Astrocyte of the spinal cord (primary cell): ENCODE measurements at regions not wholly inside any gene's neighbourhood (a gene's known extent, or its start where the extent isn't known, plus 50 kb on each side); places are given as distances from the start of the nearest gene placed in this dataset.

ENCODE experiments used
- DNase-seq: peaks from one replicate; pipeline ENCODE4 v3.0.0; 2011; ENCODE audit warnings: low read depth, low spot score
- H3K4me3 ChIP-seq: 2 replicates; pipeline ENCODE4 v1.5.1; 2011; ENCODE audit warnings: low read depth, mild to moderate bottlenecking, low read length, moderate library complexity
- CTCF ChIP-seq: IDR thresholded peaks from 2 replicates; pipeline ENCODE4 v1.5.1; 2012; ENCODE audit warnings: low read depth, mild to moderate bottlenecking, low read length, inconsistent platforms
- in situ Hi-C: cut with HindIII; loops from 2 replicates; pipeline ENCODE4 v1.10.0; 2017; ENCODE audit warnings: low sequenced_read_pairs

GRCh38 chr9:30507166-30507565, 1877.3 kb upstream of the ACO1 start:
- no peak for DNase-seq
- no peak overlapping the region for H3K4me3 ChIP-seq
- no peak for TF ChIP-seq CTCF
- in situ Hi-C loops = no loop called here

GRCh38 chr9:30511666-30512065, 1872.8 kb upstream of the ACO1 start:
- no peak for DNase-seq
- H3K4me3 ChIP-seq = no peak overlapping the region
- no peak for TF ChIP-seq CTCF
- in situ Hi-C loops = no loop called here

- no peak for DNase-seq
- in situ Hi-C loops = no loop called here
- H3K4me3 ChIP-seq = no peak overlapping the region
- no peak for TF ChIP-seq CTCF
Measured at GRCh38 chr9:30519166-30519565, 1865.3 kb upstream of the ACO1 start.

GRCh38 chr9:30519756-30520155, 1864.7 kb upstream of the ACO1 start:
- in situ Hi-C loops = no loop called here
- no peak overlapping the region for H3K4me3 ChIP-seq
- TF ChIP-seq CTCF = no peak
- DNase-seq = peak; percentile 41

GRCh38 chr9:30522061-30522460, 1862.4 kb upstream of the ACO1 start:
- H3K4me3 ChIP-seq = no peak overlapping the region
- no peak for DNase-seq
- TF ChIP-seq CTCF = no peak
- in situ Hi-C loops = no loop called here

- no peak for TF ChIP-seq CTCF
- in situ Hi-C loops = no loop called here
Measured at GRCh38 chr9:30522486-30522885, 1862.0 kb upstream of the ACO1 start.

GRCh38 chr9:30524311-30524710, 1860.1 kb upstream of the ACO1 start:
- no peak for TF ChIP-seq CTCF
- in situ Hi-C loops = no loop called here

More at GRCh38 chr9:30522486-30522885, 1862.0 kb upstream of the ACO1 start:
- no peak overlapping the region for H3K4me3 ChIP-seq
- DNase-seq = no peak

More at GRCh38 chr9:30524311-30524710, 1860.1 kb upstream of the ACO1 start:
- DNase-seq = no peak
- no peak overlapping the region for H3K4me3 ChIP-seq
